RPMI8226 (cell line): ENCODE measurements at regions not wholly inside any gene's neighbourhood (a gene's known extent, or its start where the extent isn't known, plus 50 kb on each side); places are given as distances from the start of the nearest gene placed in this dataset.

ENCODE experiments used
- DNase-seq: peaks from one replicate; pipeline ENCODE4 v3.0.0-alpha.2; 2015

DNA sequence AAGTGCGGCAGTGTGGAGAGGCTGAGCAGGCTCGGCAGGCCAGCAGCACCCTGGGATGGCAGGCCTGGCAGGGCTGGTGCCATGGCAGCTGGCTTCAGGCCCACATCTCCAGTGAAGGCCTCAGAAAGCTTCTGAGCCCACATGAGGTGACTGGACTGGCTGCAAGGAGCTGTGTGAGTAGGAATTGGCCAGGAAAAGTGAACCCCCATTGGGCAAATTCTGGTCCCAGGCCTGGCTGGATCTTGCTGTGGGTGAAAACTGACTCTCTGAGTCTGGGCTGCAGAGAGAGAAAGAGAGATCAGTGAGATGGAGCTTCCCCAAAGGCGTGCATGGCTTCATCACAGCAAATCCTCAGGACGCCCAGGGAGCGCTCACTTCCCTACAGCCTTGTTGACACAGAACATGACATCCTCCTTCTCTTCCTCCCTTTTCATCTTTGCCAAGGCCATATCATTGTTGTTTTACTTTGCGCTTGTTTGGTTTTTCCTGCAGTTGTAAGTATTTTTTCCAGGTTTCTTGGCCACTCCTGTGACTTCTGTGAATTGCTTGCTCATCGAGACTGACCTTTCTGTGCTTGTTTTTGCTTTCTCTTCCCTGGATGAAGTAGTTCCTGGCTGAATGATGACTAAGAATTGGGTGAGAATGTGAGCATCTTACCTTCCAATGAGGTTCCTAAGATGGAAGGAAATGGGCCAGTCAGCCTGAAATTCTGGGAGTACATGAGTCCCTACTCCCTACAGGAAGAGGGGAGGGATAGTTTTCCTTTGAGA lies 299.1 kb downstream of the TLE3 start:
- no peak for DNase-seq

DNA sequence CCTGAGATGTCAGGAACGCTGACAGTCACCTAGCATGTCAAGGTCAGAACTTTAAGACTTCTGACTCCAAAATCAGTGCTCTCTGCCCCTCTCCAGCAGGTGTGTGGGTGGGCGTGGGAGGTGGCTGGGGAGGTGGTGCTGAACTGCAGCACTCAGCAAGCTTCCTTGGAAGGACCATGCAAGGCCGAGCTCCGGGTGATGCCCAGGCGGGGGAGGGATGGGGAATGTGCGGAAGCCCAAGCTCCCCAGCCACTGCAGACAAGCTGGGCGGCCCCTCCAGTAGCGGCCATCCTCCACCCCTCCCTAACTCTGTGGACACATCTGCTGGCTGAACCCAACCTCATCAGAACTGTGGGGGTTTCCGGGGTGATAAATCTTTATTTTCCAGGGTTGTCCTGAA lies 296.6 kb downstream of the TLE3 start:
- DNase-seq, result no peak

DNA sequence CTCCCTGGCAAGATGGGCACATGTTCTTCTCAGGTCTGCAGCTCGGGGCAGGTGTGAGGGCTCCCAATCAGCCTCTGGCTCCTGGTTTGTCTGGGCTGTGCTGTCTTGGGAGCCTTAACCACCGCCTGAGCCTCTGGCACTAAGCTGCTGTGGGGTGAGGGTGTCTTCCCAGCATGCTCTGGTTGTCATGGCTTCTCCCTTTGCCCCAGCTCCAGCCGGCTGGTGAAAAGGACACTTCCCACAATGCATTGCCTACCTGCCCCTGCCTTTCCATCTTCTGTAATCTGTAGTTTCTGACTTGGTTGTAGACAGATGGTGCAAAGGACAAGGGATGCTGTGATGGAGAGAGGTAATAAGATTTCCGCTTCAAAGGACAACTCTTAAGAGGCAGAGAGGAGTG lies 295.3 kb downstream of the TLE3 start:
- no peak for DNase-seq

DNA sequence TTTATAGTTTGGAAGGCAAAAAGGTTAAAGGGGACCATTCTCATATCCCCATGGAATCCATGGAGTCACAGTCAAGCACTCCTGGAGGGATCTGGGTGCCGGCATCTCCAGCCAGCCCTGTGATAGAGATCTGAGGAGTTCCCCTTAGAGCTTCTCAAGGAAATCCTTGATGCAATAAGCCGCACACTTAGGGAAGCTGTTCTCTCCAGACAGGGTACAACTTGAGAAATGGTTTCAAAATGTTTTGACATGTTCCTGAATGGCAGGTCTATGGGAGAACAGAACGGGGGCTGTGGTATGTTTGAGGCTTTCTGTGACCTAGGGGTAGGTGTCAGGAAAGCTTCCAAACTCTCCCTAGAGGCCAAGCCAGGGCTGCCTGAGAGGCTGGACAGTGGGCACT lies 292.9 kb downstream of the TLE3 start:
- no peak for DNase-seq

DNA sequence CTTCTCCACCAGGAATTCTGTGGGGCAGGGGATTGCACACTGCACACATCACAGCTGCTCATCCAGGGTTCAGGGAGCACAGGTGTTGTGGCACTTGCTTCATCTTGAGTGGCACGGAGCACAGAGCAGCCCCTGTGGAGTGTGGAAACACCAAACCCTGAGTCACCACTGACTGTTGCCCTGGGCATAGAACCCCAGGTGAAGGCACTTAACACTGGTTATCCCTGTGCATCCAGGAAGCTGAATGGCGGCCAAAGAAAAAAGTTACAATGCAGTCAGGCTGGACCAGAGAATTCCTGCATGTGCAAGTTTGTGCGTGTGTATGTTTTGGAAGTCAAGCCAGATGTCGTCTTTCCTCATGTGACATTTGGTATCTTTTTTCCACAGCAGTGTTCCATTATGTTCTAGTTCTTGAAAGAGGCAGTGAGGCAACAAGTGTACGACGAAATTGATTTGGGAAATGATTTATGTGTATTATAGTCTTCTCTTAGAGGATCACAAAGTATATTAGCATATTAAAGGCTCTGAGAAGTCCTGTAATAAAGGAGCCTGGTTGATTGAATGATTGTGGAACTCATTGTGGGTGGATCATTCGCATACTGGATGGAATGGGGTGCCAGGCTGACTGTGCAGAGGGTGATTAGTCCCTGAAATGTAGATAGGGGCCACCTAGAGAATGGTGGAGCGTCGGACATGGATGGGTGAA lies 292.3 kb downstream of the TLE3 start:
- DNase-seq, result no peak

DNA sequence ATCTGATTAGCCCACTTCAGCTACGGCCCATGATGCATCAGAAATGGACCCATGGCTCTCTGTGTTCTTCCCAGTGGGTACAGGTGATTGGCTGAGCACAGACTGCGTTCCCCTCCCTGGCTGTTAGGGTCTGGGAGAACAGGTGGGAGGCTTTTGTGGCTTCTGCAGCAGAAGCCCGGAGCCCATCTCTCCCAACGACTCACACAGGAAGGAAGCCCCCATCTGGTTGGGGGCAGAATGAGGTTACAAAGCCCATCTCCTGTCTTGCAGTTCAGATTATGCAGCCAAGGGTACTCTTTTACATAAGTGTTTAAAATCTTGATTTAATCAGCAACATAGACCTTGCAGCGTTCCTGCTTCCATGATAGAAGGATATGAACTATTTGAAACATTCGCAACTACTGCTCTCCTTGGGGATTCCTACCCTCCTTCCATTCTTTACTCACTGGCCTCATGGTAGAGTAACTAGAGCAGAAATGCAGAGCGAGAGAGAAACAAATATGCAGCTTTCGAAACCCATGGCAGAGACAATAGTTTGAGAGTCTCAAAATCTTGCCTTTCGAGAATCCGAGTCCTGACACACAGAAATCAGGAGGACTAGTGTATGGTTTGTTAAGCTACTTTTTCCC lies 291.3 kb downstream of the TLE3 start:
- DNase-seq, result no peak

DNA sequence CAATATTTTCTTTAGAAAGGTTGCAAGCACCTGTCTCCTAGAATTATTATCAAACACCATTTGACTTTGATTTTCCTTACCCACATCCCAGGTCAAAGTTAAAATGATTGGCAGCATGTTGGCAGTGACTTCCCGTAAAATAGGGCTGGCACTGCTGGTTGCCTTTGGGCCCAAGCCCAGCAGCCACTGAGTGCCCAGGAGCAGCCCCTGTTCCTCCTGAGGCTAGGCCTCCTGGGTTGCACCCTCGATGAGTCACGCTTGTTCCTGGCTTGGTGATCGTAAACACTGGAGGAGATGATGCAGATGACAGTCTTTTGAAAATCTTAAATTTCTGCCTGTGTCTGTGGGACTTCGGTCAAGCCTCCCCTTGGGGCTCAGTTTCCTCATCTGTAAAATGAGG lies 290.0 kb downstream of the TLE3 start:
- no peak for DNase-seq

DNA sequence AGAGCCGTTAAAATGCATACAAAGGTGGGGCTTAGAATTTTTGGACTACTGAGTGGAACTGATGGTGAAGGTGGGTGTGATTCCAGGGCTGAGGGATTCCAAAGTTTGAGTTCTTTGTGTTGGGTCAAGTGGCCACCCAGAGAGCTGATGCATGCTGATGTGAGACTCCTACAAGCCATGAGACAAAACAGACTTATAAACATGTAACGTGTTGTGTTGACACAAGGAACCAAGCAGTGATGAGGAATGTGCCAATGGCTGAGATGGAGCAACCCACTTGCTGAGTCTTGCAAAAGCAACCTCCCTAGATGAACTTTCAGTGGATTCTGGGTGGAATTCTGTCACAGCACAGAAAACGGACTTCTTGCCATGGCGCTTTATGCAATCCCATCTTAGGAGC lies 289.0 kb downstream of the TLE3 start:
- DNase-seq, result no peak

DNA sequence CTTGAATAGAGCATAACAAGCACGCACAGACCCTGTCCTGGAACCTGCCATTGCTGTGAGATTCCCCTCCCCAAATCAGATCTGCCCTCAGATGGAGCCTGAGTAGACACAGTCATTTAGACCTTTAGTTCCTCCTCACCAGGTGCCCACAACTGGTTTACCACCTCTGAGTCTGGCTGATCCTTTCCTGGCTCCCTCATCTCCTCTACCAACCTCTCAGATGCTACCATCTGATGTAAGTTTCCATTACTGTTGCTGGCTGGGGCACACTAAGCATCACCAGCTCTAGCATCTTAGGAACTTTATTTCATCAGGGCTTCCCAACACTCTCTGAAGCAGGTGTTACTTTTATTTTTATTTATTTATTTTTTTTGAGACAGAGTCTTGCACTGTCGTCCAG lies 288.3 kb downstream of the TLE3 start:
- DNase-seq, result no peak

DNA sequence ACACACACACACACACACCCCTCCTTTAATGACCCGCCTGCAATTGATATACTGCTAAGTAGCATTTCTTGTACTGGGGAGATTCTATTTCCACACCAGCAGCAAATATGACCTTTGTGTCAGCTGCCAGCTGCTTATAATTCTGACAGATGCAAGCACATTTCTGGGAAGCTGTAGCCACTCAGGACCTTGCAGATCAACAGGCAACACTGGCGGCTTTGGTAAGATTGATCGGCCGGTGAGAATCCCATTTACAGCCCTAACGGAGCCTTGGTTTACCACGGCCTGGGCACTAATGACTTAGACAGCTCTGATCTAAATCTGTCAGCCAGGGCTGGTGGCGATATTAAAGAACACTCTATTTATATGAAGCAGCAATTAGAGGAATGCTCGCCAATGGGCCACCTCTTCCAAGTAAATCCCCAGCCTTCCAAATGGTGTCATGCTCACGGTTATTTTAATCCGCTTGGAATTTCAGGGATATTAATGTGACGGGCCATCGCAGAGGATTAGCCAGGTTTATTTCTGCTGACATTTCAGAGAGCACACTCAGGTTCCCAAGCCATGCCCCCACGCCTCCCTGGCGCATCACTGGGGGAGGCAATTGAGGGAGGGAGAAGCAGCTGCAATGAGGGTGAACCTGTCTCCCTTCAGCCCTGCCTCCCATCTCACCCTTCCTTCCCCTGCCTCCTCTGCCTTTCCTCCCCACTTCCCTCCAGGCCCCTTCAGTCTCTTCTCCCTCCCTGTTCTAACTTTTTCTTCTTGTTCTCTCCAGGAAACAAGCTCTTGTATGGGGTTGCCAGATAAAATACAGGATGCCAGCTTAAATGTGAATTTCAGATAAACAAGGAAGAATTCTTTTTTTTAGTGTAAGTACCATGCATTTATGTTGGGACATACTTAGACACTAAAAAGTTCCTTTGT lies 287.0 kb downstream of the TLE3 start:
- peak; percentile 56 for DNase-seq

DNA sequence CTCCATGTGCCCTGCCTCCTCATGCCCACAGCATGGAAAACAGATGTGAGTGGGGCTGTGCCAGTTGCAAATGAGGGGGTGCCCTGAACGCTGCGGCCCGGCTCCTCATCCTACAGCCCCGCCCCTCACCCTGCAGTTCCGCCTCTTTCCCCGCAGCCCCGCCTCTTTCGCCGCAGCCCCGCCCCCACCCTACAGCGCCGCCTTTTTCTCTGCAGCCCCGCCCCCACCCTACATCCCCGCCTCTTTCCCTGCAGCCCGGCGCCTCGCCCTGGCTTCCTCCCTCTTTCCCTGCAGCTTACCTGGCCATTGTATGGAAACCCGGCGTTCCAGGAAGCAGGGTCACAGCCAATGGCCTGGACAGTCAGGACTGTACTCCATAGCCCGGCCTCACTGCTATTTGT lies 284.9 kb downstream of the TLE3 start:
- DNase-seq, result no peak

DNA sequence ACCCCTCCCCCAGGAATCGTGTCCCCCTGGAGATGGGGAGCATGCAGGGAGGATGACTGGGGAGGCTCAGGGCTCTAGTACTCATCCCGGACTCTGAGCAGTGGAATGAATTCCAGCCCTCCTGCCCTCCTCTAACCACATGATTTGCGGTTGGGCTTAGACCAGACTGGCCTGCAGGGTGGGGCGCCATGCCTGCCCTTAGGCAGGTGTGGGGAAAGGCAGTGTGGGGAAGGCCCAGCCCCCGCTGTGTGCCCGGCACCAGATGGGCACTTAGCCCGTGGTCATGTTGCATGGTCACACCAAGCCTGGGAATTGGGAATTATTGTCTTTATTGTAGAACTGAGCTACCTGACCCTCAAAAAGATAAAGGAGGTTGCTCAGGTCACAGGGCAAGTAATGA lies 283.8 kb downstream of the TLE3 start:
- peak; percentile 41 for DNase-seq

DNA sequence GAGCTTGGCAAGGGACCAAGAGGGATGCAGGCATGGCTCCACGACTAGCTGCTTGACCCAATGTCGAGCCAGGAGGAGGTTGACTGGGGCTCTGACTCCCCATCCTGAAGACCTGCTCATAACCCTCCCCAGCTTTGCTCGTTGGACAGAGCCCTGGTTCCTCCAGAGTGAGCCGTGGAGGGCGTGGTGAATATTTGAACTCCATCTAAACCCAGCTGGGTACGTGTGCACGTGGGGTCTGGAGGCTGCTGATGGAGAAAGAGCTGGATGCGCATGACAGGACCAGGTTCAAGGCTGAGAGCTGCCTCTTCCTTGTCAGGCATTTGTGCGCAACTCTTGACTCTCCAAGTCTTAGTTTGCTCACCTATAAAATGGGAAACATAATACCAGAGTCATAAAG lies 282.8 kb downstream of the TLE3 start:
- DNase-seq, result no peak

DNA sequence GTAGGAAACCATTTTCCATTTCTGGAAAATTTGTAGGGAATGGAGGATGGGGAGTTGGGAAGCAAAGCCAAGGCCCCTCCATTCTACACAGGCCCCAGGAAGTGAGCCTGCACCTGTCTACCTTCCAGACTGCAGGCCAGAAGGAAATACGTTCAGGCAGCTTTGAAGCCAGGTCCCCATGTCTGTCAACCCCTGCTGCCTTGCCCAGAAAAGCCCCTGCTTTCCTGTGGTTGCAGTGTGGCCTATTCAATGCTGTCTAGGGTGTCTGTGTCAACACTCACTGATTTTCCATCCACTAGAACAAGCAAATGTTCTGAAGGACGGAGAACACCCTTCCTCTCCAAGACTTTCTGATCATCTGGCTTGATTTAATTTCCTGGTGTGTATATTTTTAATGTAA lies 281.9 kb downstream of the TLE3 start:
- no peak for DNase-seq

DNA sequence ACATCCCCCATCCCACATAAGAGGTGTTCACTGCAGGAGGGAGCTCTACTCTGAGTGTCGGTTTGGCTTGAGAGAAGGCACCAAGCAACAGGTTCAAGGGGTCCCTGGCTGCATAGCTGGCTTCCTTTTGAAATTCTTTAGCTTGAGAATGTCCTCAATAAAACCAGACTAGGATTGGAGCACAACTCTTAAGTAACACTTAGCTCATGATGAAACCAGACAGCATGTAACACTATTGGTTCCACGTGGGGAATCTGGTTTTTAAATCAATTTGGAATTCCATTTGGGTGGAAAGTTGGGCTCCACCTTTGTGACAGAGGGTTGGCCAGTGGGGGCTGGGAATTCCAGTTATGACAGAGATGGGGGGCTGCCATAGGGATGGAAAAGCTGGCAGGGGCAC lies 281.2 kb downstream of the TLE3 start:
- DNase-seq, result no peak

DNA sequence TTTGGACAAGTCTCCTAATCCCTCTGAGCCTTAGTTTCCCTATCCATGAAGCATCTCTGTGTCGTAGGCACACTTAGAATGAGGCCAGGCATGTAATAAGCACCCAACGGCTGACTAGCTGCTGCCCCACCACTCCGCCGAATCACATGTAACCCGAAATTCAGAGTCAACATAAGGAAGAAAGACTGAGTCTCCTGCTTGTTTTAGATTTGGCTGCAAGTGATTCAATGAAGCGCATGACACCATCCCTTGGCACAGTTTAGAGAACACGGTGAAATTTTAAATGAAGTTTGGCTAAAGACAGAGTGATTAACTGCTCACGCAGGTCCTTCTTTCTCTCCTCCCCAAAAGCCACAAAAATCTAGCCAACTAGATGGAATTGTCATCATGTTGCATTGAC lies 279.2 kb downstream of the TLE3 start:
- no peak for DNase-seq

DNA sequence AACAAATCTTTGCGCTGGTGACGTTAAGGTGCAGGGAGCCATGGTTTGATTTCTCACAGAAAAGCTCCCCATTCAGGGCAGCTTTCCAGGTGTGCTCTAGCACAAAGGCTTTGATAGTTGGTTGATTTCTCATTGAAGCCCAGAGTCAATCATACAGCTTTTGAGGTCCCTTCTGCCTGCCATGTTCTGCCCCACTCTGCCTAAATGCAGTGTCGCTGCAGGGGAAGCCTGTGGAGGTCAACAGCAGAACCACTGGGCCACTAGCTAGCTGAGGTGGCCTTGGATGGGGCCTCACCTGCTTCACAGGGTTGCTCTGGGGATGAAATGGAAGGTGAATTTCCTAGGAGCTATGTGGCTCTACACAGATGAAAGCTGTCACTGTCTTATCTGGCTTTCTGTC lies 278.3 kb downstream of the TLE3 start:
- DNase-seq, result no peak

DNA sequence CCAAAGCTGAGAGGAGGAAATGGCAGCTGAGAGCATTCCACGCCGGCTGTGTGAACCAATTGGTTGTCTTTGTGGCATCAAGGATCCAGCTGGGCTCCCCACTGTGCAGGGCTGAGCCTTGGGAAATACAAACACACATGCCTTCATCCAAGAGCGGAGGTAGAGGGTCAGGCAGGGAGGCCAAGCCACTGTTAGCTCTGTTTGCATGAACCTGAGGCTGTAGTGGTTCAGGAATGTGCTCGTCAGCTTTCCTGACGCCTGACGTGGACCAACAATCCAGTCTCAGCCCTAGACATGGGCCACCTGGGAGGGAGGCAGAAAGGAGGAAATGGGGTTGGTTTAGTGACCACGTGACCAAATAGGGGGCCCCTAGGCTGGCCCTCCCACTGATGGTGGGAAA lies 276.9 kb downstream of the TLE3 start:
- DNase-seq, result peak; percentile 69

DNA sequence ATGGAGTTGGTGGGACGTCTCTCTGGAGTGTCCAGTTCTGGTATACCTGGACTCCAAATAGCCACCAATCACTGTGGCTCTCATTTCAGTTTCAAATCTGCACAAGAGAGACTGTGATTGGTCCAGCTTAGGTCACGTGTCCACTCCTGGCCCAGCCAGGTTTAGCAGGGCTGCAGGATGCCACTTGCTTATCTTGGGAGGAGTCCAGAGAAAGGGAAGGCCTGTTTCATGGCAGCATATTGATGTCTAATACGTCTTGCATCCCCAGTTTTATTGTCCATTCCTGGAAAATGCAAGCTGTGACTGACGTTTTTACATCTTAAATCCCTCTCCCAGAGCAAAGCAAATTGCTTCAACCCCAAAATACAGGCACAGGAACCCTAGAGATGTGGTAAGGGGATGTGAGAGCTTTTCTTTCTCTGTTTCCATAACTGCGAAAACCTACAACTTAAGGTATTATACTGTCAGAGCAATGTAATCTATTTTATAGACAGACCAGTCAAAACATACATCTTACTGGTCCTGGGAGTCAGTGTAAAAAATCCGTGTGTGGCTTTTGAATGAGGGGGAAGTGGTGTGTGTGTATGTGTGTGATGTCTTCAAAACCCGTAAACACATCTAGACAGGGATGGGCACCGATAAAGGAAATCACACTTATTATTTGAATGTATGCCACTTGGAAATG lies 274.4 kb downstream of the TLE3 start:
- DNase-seq, result peak; percentile 40

DNA sequence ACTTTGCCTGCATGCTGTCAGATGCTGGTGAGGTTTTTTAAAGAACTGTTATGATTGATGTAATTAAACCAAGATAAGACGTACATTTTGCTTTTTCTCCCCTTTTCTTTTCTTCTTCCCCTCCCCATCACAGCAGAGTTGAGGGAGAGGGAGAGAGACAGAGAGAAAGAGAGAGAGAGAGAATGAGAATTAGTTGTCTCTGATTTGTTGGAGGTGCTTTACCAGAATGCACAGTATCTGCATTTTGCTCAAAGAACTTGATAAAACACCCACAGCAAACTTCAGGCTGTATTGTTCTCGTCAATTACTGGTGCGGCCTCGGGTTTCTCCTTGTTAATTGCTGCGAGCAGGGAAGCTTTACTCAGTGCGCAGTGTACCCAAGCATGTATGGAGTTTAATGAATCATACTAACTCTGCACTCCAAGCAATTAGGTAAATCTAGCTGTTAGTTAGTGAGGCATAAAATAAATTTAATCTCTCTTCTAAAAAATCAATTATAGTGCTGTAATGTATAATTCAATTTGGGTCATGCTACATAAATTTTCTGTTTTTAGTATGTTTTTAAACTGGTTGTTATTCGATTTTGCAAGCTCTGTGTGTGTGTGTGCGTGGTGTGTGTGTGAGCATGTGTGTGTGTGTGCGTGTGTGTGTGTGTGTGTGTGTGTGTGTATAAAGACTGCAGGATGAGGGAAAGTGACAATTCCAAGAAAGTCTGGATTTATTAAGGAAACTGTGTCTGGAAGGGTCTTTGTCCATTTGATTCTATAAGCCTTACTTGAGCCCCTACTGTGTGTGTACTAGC lies 273.4 kb downstream of the TLE3 start:
- no peak for DNase-seq

DNA sequence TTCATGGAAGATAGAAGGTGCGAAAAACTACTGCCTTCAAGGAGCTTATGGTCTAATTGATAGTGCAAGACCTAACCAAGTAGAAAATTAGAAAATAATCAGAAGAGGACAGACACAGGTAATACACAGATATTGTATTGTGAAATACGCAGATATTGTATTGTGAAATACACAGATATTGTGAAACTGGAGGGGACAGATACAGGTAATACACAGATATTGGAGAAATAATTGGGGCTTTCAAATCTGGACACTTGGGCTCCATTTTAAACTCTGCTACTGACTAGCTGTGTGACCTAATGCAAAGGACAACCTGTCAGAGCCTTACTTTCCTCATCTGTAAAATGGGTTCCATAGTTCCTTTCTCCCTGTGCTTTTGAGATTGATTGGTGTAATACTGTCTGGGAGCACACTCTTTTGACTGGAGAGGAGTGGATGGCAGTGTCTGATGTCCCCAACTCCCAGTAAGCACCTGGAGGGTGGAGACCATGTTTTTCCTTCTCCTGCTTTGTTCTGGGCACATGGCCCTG lies 272.8 kb downstream of the TLE3 start:
- no peak for DNase-seq
